Type B pancreatic cell (in vitro differentiated cells): ENCODE measurements at regions not wholly inside any gene's neighbourhood (a gene's known extent, or its start where the extent isn't known, plus 50 kb on each side); places are given as distances from the start of the nearest gene placed in this dataset.

ENCODE experiments used
- DNase-seq: peaks from one replicate; pipeline ENCODE4 v3.0.0; 2021; ENCODE audit warnings: mixed read lengths; ENCODE audit not compliant: unreplicated experiment; ENCODE audit errors: extremely low spot score
- H3K27ac Mint-ChIP-seq: 2 replicates; pipeline ENCODE4 v1.8.0; 2021; ENCODE audit warnings: mild to moderate bottlenecking, mixed read lengths
- H3K27me3 Mint-ChIP-seq: 2 replicates; pipeline ENCODE4 v1.8.0; 2021; ENCODE audit warnings: mixed read lengths
- H3K36me3 Mint-ChIP-seq: 2 replicates; pipeline ENCODE4 v1.8.0; 2021; ENCODE audit warnings: mixed read lengths
- H3K4me1 Mint-ChIP-seq: one replicate; pipeline ENCODE4 v1.8.0; 2021; ENCODE audit warnings: mixed read lengths; ENCODE audit not compliant: unreplicated experiment
- H3K4me3 Mint-ChIP-seq: 2 replicates; pipeline ENCODE4 v1.8.0; 2021; ENCODE audit warnings: mild to moderate bottlenecking, mixed read lengths
- H3K9me3 Mint-ChIP-seq: 2 replicates; pipeline ENCODE4 v1.8.0; 2021; ENCODE audit warnings: mixed read lengths
- CTCF ChIP-seq: fragments of 200-600 bp; sonication (generic); conservative IDR thresholded peaks from 2 replicates; pipeline ENCODE4 v1.5.0; 2021; ENCODE audit warnings: antibody characterized with exemption, mild to moderate bottlenecking

GRCh38 chr14:76963372-76963771, 65.1 kb downstream of the IRF2BPL start:
- H3K36me3 Mint-ChIP-seq, result no peaks in the 10 kb centered on the region
- H3K27ac Mint-ChIP-seq, result peak overlapping the region; percentile 95
- H3K9me3 Mint-ChIP-seq, result no peaks in the 10 kb centered on the region
- peak overlapping the region; percentile 60 for H3K4me3 Mint-ChIP-seq
- no peak for TF ChIP-seq CTCF
- no peaks in the 10 kb centered on the region for H3K27me3 Mint-ChIP-seq
- H3K4me1 Mint-ChIP-seq, result peaks cover 56% of the 10 kb centered on the region
- DNase-seq, result no peak

- no peaks in the 10 kb centered on the region for H3K27me3 Mint-ChIP-seq
Measured at GRCh38 chr14:76962303-76962660, 66.2 kb downstream of the IRF2BPL start.

GRCh38 chr14:76961631-76962302, 66.7 kb downstream of the IRF2BPL start:
- Mint-ChIP-seq H3K27ac (peak overlapping the region; percentile 95), H3K4me1 (peaks cover 67% of the 10 kb centered on the region)
- TF ChIP-seq CTCF, result no peak

More at GRCh38 chr14:76962303-76962660, 66.2 kb downstream of the IRF2BPL start:
- Mint-ChIP-seq H3K9me3 (no peaks in the 10 kb centered on the region), H3K27ac (peak overlapping the region; percentile 95), H3K36me3 (no peaks in the 10 kb centered on the region), H3K4me3 (peak overlapping the region; percentile 81), H3K4me1 (peaks cover 63% of the 10 kb centered on the region)
- DNase-seq, result no peak
- no peak for TF ChIP-seq CTCF

GRCh38 chr14:76958980-76959710, 69.4 kb downstream of the IRF2BPL start:
- H3K4me3 Mint-ChIP-seq, result no peak overlapping the region
- TF ChIP-seq CTCF, result no peak
- no peaks in the 10 kb centered on the region for H3K9me3 Mint-ChIP-seq
- H3K27me3 Mint-ChIP-seq, result no peaks in the 10 kb centered on the region
- H3K4me1 Mint-ChIP-seq, result peaks cover 73% of the 10 kb centered on the region
- H3K27ac Mint-ChIP-seq, result peak overlapping the region; percentile 96
- no peaks in the 10 kb centered on the region for H3K36me3 Mint-ChIP-seq
- no peak for DNase-seq

More at GRCh38 chr14:76961631-76962302, 66.7 kb downstream of the IRF2BPL start:
- Mint-ChIP-seq H3K9me3 (no peaks in the 10 kb centered on the region), H3K36me3 (no peaks in the 10 kb centered on the region), H3K27me3 (no peaks in the 10 kb centered on the region), H3K4me3 (peak overlapping the region; percentile 81)
- DNase-seq, result peak; percentile 81

- no peaks in the 10 kb centered on the region for H3K27me3 Mint-ChIP-seq
- no peaks in the 10 kb centered on the region for H3K36me3 Mint-ChIP-seq
- peak overlapping the region; percentile 96 for H3K27ac Mint-ChIP-seq
- no peak for DNase-seq
- H3K4me3 Mint-ChIP-seq, result peak overlapping the region; percentile 41
- TF ChIP-seq CTCF, result no peak
- peaks cover 67% of the 10 kb centered on the region for H3K4me1 Mint-ChIP-seq
- no peaks in the 10 kb centered on the region for H3K9me3 Mint-ChIP-seq
Measured at GRCh38 chr14:76958020-76958979, 70.2 kb downstream of the IRF2BPL start.
